ENCODE measurements at regions not wholly inside any gene's neighbourhood (a gene's known extent, or its start where the extent isn't known, plus 50 kb on each side); places are given as distances from the start of the nearest gene placed in this dataset.

DNA sequence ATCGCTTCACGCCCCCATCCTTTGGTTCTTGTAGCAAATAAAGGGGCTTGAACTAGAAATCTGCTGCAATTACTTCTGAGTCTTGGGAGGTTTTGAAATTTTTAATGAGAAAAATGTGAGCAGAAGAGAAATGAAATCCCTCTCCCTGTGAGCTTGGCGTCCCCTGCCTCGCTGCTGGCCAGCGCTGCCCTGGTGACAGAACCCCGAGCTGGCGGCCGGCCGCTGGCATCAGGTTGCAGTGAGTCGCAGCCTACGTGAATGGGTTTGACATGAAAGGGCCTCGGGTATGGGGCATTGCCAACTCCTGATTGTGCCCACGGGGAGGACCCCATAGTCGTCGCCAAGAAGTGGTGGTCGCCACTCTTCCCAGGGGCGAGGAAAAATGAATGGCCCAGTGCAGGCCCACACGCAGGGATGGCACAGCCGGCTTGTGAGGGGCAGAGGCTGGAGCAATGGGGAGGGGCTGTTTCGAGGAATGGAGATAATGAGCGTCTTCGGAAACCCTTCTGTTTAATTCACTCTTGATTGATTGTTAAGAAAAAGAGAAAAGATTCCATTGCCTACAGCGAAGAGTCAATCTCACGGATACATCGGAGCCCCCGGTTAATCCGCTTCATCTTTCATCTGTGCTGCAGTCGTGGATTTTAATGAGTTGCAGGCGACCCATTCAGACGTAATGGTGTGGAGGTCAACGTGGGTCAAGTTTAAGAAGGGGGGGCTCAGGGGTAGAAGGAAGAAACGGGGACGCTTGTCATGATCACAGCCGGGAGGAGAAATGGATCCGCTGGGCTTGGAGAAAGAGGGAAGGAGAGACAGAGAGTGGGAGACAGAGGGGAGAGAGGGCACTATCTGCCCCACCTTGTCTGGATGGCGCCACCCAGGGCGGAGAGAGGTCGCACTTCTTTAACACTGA lies 380.1 kb downstream of the THBS2 start:
- TF ChIP-seq TCF12 (IDR thresholded peaks at IDR 0.05; ENCODE audit: low read depth) (no peak), CREB1 (IDR thresholded peaks at IDR 0.05; ENCODE audit: low read depth) (no peak), TAF1 (IDR thresholded peaks at IDR 0.05; ENCODE audit: low read depth) (no peak), REST (IDR thresholded peaks at IDR 0.05; ENCODE audit: low read depth) (no peak), RAD21 (IDR thresholded peaks at IDR 0.05; ENCODE audit: low read depth) (no peak), EP300 (IDR thresholded peaks at IDR 0.05; ENCODE audit: borderline replicate concordance) (no peak)
- TF ChIP-seq, protein P1, sequence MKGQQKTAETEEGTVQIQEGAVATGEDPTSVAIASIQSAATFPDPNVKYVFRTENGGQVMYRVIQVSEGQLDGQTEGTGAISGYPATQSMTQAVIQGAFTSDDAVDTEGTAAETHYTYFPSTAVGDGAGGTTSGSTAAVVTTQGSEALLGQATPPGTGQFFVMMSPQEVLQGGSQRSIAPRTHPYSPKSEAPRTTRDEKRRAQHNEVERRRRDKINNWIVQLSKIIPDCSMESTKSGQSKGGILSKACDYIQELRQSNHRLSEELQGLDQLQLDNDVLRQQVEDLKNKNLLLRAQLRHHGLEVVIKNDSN (IDR thresholded peaks at IDR 0.05) = no peak
